ENCODE measurements at regions not wholly inside any gene's neighbourhood (a gene's known extent, or its start where the extent isn't known, plus 50 kb on each side); places are given as distances from the start of the nearest gene placed in this dataset.

DNA sequence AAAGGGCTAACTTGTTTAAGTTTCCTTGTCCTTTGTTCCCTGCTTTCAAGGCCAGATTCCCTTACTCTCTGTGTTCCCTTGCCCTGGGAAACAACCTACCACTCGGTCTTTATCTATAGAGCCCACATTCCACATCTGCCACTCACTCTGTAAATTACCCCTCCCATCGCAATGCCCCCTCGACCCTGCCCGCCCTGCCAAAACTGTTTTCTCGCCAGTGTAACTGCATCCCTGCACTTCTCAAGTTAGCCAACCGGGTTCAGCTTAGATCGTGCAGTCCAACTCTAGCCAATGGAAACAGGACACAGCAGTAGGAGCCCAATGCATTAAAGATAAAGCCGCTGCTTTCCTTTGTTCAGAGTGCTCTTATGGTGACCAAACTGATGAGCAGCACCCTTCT, 263.6 kb downstream of the TBL1XR1 start:
- DNase-seq (ENCODE audit: low read depth in 2 of 3, low spot score in 1 of 3): no peak

- DNase-seq (ENCODE audit: low read depth in 2 of 3, low spot score in 1 of 3): no peak
These were observed 264.8 kb downstream of the TBL1XR1 start for GRCh38 chr3:176932433-176932832.

DNA sequence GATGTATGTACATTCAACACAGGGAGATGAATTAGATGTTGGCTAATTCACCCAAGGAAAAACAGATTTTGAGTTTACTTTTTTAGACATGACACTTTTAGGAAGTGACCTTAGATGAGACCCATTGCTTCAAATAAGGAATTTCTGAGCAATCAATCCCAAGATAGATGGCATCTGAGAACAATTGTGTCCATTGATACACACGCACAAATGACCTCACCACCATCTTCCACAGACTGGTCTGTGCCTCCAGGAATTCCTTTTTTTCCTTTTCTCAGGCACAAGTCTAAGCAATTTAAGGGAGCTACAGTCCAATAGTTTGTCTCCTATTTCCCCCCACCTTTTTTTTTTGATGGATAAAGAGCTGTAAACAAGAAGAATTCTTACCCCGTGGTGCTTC, 265.3 kb downstream of the TBL1XR1 start:
- DNase-seq (ENCODE audit: low read depth in 2 of 3, low spot score in 1 of 3): no peak

DNA sequence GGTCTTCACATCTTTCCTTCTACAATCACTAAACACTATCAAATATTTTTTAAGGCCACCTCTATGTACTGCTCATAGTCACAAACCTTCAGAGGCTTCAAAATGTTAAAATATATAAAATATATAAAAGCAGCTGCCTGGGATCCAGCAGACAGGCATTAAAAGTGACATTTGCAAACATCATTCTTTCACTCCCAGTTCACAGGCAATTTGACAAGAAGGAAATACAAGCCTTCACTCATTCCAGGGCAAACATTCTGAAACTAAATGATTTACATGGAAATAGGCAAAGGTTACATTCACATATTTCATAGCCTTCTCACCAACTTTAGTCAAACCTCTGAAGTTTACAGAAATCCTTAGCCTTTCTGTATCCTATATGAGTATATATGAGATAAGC, 266.3 kb downstream of the TBL1XR1 start:
- no peak for DNase-seq (ENCODE audit: low read depth in 2 of 3, low spot score in 1 of 3)

- DNase-seq (ENCODE audit: low read depth in 2 of 3, low spot score in 1 of 3): no peak
These were observed 268.7 kb downstream of the TBL1XR1 start for GRCh38 chr3:176928582-176928931.

DNA sequence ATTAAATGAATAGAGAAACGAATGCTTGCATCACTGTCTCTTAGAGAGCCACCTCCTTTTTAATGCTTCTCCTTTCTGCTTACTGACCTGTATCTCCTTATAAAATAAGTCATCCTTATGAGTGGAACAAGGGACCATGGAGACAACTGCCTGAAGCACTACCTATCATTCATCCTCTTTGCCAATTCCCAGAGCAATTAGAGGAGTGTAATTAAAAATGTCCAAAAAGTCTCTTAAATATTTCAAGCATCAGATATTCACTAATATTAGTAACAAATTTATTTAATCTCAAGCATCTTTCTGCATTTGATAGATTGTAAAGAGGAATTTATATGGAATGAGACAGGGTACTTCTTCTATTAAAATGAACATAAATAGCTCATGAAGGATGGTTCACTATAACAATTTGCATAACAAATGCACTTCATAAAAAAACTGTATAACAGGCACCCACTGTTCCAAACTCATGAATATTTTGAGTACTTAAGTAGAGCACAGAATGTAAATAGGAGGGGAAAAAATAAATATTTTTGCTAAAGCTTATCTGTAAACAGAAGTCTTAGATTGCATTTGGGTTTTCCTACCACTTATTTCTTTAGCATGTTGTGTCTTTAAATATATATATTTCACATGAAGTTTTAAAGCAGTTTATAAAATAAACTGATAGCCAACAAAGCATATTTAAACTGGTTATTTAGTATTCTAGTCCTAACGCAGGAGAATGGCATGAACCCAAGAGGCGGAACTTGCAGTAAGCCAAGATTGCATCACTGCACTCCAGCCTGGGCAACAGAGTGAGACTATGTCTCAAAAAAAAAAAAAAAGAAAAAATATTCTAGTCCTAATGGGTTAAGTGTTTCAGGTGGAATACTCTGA, 269.3 kb downstream of the TBL1XR1 start:
- no peak for DNase-seq (ENCODE audit: low read depth in 2 of 3, low spot score in 1 of 3)

DNA sequence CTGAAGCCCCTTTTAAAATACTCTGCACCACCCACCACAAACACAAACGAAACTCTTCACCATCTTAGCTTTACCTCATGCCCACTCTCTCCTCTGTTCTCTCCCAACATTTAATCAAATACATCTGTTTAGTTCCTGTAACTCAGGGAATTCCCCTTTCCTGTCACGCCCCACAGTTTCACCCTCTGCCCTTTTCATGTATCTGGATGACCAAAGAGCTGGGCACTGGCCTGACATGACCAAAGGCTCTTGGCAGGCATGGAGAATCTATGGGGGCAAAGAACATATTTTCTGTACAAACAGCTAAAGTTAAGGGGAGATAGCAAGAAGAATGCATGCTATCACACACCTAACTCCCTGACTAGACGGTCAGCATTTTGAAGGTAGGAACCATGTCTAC, 270.0 kb downstream of the TBL1XR1 start:
- DNase-seq (ENCODE audit: low read depth in 2 of 3, low spot score in 1 of 3): no peak

- no peak for DNase-seq (ENCODE audit: low read depth in 2 of 3, low spot score in 1 of 3)
These were observed 270.6 kb downstream of the TBL1XR1 start for GRCh38 chr3:176926688-176927087.

DNA sequence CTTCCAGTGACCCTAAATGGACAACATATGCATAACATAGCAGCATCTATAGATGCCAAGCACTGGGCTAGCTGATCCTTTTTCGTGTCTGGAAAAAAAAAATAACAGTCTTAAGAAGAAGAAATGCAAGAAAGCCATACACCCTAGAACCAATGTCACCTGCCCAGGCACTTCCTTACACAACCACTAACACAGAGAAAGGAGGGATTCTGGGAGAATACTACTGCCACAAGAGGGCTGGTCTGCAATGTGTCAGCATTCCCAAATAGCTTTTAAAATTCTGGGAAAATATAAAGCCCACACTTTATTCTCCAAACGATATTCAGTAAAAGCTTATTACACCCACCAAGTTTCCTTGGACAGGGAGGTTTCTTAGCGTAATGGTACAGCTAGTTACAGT, 271.2 kb downstream of the TBL1XR1 start:
- DNase-seq (ENCODE audit: low read depth in 2 of 3, low spot score in 1 of 3): no peak

GRCh38 chr3:176920766-176921160, 276.5 kb downstream of the TBL1XR1 start:
- DNase-seq (ENCODE audit: low read depth in 2 of 3, low spot score in 1 of 3): no peak

- DNase-seq (ENCODE audit: low read depth in 2 of 3, low spot score in 1 of 3): no peak
These were observed 277.2 kb downstream of the TBL1XR1 start for GRCh38 chr3:176919836-176920765.

DNA sequence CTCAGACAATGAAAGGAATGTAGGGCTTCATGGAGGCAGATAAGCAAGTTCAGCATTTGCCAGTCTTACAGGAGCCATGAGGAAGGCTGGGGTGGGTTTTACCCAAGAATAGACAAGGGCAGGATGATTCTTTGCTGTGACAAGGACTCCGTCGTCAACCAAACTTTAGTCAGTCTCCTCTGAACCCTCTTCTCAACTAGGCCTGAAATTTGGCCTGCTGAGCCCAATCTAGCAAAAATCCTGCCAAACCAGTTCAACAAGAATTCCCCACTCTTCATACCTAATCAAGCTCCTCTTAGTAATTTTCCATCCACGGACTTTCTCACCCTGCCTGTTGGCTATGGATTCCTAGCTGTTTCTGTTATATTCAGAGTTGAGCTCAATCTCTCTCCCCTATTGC, 280.5 kb downstream of the TBL1XR1 start:
- no peak for DNase-seq (ENCODE audit: low read depth in 2 of 3, low spot score in 1 of 3)

DNA sequence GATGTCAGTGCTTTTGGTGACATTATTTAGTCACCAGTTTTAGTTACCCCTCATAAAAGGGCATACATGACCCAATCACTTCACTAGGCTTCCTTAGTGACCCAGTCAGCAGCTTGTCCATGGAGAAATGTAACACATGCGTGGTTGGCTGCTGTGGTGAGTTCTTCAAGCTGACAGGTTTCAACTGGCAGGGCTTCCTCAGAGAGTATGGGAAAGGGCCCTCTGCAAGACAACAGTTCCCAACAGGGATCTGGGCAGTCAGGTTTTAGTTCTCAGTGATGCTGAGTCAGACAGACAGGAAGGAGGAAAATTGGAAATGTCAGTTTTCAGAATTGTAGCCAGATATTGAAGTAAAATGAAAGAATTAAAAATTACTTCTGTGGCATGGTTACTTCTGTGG, 282.5 kb downstream of the TBL1XR1 start:
- DNase-seq (ENCODE audit: low read depth in 2 of 3, low spot score in 1 of 3): no peak

GRCh38 chr3:176911579-176911978, 285.7 kb downstream of the TBL1XR1 start:
- DNase-seq (ENCODE audit: low read depth in 2 of 3, low spot score in 1 of 3): no peak

- DNase-seq (ENCODE audit: low read depth in 2 of 3, low spot score in 1 of 3): no peak
These were observed 288.2 kb downstream of the TBL1XR1 start for GRCh38 chr3:176909044-176909443.

DNA sequence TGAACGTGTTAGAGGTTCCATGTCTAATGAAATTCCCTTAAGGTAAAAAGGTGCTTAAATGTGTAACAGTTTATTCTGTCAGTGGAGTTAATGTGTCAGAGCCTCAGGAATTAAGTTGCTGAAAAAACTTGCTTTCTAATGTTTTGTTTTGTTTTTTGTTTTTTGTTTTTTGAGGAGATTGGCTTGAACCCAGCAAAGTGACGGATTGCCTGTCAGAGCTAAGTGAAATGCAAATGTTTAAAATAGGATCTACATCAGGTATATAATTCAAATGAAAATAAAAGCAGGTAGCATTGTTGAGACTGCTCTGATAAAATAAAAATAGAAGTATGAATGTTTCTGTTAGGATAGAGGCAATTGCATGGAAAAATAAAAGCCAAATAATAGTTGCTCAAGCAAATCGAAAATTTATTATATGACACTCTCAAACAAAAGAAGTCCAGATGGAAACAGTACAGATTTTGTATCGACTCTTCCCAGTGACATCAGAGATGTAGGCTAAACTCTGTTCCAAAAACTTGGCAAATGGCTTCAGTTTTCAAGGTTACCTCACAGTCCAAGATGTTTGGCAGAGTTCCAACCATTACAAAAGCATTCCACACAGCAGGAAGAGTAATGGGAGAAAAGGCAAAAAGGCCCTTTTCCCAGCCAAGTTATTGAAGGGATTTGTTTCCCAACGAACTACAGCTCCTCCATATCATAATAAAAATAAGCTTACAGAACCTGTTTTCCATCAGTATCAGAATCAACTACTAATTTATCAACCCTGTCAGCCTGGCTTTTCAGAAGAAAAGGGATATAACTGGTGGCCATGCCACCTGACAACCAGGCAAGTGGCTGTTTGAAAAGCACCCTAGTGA, 291.0 kb downstream of the TBL1XR1 start:
- no peak for DNase-seq (ENCODE audit: low read depth in 2 of 3, low spot score in 1 of 3)

- no peak for DNase-seq (ENCODE audit: low read depth in 2 of 3, low spot score in 1 of 3)
These were observed 292.0 kb downstream of the TBL1XR1 start for GRCh38 chr3:176905331-176905730.

GRCh38 chr3:176904506-176904905, 292.8 kb downstream of the TBL1XR1 start:
- no peak for DNase-seq (ENCODE audit: low read depth in 2 of 3, low spot score in 1 of 3)

- no peak for DNase-seq (ENCODE audit: low read depth in 2 of 3, low spot score in 1 of 3)
These were observed 300.6 kb downstream of the TBL1XR1 start for GRCh38 chr3:176896640-176897039.

DNA sequence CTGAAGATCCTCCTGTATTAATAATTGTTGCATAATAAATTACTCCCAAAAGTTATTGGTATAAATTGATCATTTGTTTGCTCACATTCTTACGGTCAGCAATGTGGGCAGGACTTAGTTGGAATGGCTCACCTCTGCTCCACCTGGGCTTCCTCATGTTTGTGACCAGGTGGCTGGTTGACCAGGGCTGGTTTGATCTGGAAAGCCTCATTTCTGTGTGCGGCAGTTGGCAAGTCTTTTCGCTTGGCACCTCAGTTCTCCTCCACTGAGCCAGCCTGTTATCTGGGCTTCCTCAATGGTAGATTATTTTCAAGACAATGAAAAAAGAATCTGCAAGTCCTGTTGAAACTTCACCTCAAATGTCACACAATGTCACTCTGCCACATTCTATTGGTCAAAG, 301.1 kb downstream of the TBL1XR1 start:
- DNase-seq (ENCODE audit: low read depth in 2 of 3, low spot score in 1 of 3): no peak

DNA sequence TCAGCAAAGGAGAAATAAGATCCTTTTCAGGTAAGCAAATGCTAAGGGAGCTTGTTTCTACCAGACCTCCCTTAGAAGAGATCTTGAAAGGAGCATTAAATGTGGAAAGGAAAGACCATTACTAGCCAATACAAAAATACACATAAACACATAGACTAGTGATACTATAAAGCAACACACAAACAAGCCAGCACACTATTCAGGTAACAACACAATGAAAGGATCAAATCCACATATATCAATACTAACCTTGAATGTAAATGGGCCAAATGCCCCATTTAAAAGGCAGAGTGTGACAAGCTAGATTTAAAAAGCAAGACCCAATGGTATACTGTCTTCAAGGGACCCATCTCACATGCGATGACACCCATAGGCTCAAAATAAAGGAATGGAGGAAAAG, 317.6 kb downstream of the TBL1XR1 start:
- DNase-seq (ENCODE audit: low read depth in 2 of 3, low spot score in 1 of 3): no peak

All from stimulated activated CD4-positive, alpha-beta T cell treated with anti-CD3 and anti-CD28 coated beads, Interleukin-12 subunit alpha, Interleukin-12 subunit beta, amount 100 ng/mL, for 48 hours (primary cell).